ENCODE measurements at regions not wholly inside any gene's neighbourhood (a gene's known extent, or its start where the extent isn't known, plus 50 kb on each side); places are given as distances from the start of the nearest gene placed in this dataset.

DNA sequence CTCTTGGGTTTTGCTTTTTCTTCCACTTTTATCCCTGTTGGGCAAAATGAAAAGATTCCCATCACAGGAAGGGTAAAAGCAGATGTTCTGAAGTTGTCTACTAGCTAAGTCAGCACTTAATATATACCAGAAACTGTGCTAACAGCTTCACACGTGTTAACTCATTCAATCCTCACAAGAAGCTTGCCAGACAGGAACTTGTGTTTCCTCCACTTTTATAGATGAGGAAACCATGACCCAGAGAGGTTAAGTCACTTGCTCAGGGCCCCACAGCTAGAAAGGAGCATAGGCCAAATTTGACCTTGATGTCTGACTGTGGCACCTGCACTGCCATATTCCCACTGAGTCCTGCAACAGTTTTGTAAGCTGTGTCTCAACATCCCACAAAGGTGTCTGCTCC lies 76.8 kb upstream of the EPC2 start:
- peak; percentile 14 for DNase-seq (ENCODE audit: extremely low read depth, low read depth, low spot score)

DNA sequence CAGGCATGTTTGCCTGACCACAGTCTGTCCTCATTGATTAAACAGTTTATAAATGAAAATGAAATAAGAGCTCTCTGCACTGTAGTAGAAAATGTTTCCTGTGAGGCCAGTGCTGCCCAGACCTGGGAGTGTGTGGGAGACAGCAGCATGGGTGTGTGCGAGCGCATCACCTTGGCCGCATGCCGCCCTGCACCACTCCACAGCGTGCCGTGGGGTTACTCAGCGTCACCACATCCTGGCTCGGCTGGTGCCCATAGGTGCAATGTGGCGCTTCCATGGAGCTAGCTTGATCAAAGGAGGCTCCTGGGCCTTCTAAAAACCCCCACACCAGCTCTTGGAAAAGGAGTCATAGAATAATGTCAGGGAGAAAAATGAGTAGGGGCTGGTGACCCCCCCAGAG lies 76.0 kb upstream of the EPC2 start:
- no peak for DNase-seq (ENCODE audit: extremely low read depth, low read depth, low spot score)

DNA sequence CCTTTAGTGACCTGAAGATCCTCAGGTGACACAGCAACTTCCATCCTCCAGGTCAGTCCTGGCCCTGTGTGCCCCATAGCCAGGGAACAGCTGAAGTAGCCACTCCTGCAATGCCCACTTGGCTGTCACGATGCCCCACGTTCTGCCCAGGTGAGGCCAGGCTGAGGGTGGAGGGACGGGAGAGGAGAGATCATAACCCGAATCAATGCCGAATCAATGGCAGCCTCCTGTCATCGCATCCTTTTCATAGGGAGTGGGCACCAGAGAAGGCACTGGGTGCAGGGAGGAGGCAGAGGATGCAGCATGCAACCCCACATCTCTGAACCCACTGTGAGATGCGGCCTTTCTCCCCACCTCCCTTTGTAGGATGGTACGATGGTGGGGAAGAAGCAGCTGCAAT lies 75.3 kb upstream of the EPC2 start:
- DNase-seq (ENCODE audit: extremely low read depth, low read depth, low spot score), result no peak

DNA sequence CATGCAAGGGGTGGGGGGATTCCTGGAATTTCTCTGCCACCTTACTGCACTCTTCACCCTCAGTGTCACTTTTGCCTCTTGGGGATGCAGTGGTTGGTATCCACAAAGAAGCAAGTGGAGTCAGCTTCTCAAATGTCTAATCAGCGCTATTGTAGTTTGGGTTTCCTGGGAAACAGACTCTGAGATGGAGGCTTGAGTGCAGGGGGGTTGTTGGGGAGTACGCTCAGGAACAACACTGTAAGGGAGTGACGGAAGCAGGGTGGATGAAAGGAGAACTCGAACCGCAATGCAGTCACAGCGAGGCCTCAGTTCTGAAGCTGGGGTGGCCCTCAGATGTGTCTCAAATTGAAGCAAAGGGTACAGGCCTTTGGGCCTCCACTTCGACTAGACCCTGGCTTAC lies 73.6 kb upstream of the EPC2 start:
- DNase-seq (ENCODE audit: extremely low read depth, low read depth, low spot score), result no peak

DNA sequence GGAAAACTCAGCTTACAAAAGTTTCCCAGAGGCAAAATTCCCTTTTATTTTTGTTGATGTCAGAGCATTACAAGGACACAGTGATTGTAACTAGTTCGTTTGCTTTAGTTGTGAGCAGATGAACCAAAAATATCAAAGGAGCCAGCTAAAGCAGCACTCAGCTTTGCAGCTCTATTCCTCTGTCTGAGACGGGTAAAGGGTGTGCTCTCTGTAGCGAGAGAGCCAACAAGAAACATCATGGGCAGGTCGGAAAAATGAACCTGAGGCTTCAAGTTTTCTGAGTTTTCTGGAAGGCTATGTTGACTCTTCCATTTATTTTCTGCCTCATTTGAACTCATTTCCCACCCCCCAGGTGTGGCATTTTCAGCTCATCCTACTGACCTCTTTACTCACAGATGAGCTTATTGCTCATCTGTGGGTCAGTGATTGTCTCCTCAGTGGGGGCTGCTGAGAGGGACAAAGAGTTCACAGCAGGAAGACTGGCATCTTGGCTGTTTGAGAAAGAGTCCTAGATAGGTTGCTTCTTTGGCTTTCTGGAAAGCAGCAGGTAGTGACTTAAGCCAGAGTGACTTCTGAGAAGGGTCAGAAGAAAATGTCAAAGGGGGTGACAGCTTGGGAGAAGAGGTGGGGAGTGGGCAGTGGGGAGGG lies 66.6 kb upstream of the EPC2 start:
- DNase-seq (ENCODE audit: extremely low read depth, low read depth, low spot score), result no peak

DNA sequence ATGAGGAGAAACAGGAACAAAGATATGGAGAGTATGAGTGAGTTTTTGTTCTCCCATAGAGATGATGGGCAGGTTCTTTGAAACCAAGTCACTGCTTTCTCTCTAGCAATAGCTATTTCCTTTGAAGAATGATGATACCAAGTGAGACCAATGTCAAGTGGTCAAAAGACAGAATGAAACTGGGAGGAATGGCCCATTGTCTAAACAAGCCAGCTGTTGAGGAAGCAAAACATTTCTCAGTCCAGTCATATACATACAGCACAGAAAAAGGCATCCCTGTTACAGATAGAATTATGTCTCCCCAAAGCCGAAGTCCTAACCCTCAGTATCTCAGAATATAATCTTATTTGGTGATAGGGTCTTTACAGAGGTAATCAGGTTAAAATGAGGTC lies 66.1 kb upstream of the EPC2 start:
- no peak for DNase-seq (ENCODE audit: extremely low read depth, low read depth, low spot score)

DNA sequence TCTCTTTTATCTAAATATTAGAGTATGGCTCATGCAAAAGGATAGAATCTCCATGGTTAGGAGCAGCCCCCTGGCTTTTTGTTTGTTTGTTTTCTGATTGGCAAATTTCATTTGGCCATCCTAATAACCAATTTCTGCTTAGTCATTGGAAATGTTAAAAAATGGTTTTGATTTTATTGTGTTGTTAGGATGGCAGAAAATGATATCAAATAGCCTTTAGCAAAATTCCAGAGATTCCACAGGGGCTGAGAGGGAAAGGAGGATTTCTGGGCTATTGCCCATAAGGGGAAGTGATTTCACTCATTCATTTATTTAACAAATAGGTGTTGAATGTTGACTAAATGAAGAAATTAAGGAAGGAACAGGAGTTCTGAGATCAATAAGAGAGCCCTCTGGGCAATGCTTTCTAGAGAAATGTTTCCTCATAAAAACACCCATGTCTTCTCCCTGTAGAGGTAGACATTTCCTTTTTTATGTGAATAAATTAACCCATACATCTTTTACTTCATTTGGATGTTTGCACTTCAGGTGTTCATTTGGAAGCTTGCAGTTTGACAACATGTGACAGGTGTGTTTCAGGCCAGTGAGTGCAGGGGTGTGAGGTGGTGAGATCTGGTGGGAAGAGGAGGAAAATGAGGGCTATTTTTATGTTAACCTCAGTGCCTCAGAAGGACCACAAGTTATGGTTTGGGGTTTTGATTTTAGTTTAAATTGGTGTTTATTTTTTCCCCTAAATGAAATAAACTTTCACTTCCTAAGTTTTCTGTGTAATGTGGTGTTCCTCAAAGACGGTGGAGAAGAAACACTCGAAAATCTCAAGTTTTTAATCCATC lies 61.7 kb upstream of the EPC2 start:
- no peak for DNase-seq (ENCODE audit: extremely low read depth, low read depth, low spot score)

DNA sequence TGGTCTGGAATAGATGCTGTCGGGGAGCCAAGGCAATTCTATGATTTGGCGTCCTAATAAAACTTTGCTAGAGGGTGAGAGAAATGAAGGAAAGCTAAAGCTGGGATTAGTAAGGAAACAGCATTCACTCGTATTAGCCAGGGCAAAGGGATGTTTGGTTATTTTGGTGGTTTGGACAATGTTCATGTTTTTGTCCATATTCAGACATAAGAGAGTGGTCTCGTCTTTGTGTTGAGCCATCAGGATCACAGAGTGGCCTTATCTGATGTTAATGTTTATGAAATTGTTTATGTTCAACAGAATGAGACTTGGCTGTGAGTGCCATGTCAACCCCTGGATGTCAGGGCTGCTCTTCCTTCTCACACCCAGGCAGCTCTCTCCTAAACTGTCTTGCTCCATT lies 58.9 kb upstream of the EPC2 start:
- no peak for DNase-seq (ENCODE audit: extremely low read depth, low read depth, low spot score)

DNA sequence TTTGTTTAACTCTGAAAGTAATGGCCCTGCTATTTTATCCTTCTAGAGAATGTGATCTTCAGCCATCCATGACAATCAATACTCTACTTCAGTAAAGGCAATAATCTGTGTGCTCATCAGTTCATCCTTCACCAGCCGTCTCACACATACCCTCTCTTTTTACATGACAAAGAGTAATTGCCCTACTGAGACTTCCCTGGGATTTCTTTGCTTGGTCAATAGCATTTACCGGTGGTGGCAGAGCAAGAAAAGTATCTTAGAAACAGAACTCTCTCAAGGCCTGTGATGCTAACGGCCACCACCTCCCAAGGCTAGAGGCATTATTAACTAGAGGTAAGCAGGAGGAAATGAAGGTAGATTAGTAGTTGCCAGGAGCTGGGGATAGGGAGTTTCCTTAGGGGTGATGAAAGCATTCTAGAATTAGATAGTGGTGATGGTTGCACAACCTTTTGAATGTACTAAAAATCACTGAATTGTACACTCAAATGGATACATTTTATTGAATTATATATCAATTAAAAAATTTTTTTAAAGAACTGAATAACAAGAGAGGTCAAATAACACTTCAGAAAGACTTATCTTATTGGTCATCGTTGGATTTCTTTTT lies 57.9 kb upstream of the EPC2 start:
- DNase-seq (ENCODE audit: extremely low read depth, low read depth, low spot score), result no peak

DNA sequence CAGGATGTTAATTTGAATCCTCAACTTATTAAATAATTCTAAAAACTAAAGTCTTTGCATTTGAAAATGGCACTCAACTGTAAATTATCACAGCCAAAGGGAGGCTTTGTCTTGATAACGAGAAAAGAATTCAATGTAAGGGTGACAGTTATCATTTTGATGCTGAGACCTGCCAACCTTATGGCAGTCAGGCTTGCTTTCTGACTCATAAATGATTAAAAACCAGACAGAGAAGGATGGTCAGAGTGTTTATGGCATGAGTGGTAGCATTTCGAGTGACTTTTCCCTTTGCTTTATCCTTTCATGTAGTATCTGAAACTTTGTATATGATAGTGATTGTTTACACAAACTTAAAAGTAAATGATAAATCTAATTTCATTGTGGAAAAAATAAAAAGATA lies 53.9 kb upstream of the EPC2 start:
- no peak for DNase-seq (ENCODE audit: extremely low read depth, low read depth, low spot score)

DNA sequence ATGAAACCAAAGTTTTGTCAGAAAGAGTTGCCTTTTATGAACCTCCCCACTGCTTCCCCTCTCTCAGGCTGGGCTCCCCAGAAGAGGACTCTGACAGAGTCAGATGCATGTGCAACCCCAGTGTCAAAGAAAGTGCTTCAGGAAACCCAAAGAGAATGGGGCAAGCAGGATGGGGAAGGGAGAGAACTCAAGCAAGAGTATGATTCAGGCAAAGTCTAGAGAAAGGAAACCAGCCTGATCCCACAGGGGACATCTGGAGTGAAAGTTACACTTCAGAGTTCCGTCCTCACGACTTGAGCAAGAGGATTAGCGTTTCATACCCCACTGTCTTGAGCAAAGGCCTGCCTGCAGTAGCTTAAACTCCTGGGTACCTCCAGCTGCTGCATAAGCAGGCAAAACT lies 51.8 kb upstream of the EPC2 start:
- no peak for DNase-seq (ENCODE audit: extremely low read depth, low read depth, low spot score)

DNA sequence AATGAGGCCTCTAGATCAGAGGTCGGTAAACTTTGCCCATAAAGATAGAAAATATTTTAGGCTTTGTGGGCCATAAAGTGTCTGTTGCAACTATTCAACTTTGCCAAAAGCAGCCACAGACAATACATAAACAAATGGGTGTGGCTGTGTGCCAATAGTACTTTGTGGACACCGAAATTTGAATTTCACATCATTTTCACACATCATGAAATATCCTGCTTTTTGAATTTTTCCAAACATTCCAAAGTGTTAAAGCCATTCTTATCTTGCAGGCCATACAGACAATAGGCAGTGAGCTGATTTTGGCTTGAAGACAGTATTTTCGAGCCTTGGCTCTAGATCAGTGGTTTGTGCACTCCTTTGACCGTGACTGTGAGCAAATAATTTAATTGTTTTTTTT lies 51.1 kb upstream of the EPC2 start:
- no peak for DNase-seq (ENCODE audit: extremely low read depth, low read depth, low spot score)

DNA sequence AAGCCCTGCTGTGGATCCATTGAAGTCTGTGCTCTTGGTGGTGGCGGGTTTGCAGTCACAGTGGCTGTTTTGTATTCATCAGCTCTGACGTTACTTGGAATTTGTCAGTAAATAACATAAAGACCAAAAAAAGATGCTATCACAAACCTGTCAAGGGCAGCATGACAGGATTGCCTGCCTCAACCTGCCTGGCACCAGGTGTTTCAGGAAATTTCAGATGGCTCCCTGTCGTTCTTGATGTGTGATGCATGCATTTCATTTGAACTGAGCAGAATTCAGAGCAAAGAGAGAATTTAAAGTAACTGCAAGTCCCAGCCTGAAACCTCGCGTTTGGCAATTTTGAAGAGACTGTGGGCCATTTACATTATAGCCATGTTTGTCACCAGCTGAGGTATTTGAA lies 50.3 kb upstream of the EPC2 start:
- no peak for DNase-seq (ENCODE audit: extremely low read depth, low read depth, low spot score)

Data from glomerular endothelial cell (primary cell).